CD14-positive monocyte (primary cell): ENCODE measurements at regions not wholly inside any gene's neighbourhood (a gene's known extent, or its start where the extent isn't known, plus 50 kb on each side); places are given as distances from the start of the nearest gene placed in this dataset.

Experiments
- DNase-seq, 3 donors: peaks; one replicate each; pipeline ENCODE4 v3.0.0-alpha.2; 2011 to 2022
- H2AFZ ChIP-seq: 2 replicates; pipeline ENCODE4 v1.6.0; 2012; ENCODE audit warnings: mild to moderate bottlenecking, low read depth, low read length, inconsistent platforms; ENCODE audit not compliant: insufficient read depth, poor library complexity, severe bottlenecking
- H3K27ac ChIP-seq, 2 donors: 1 replicate in 1 of 2; 2 replicates in 1 of 2; pipeline ENCODE4 v1.5.1; 2012 to 2013; ENCODE audit warnings: low read length in 2 of 2, control low read depth in 1 of 2, inconsistent platforms in 1 of 2, low read depth in 1 of 2, mild to moderate bottlenecking in 1 of 2
- H3K27me3 ChIP-seq, 2 donors: one replicate each; pipeline versions ENCODE4 v1.6.0 to v1.6.1; 2011 to 2013; ENCODE audit warnings: low read length in 2 of 2; ENCODE audit not compliant: control insufficient read depth in 2 of 2, insufficient read depth in 2 of 2
- H3K36me3 ChIP-seq, 2 donors: replicated peaks in 1 of 2; 1 replicate in 1 of 2; 2 replicates in 1 of 2; pipeline versions ENCODE4 v1.5.1 to v1.6.1; 2012 to 2013; ENCODE audit warnings: low read length in 2 of 2, control low read depth in 1 of 2, inconsistent platforms in 1 of 2, mild to moderate bottlenecking in 1 of 2; ENCODE audit not compliant: insufficient read depth in 2 of 2, control insufficient read depth in 1 of 2
- H3K4me1 ChIP-seq, 2 donors: 1 replicate in 1 of 2; 2 replicates in 1 of 2; pipeline versions ENCODE4 v1.5.1 to v1.6.1; 2012 to 2013; ENCODE audit warnings: low read length in 2 of 2, control low read depth in 1 of 2, inconsistent platforms in 1 of 2, mild to moderate bottlenecking in 1 of 2, moderate library complexity in 1 of 2; ENCODE audit not compliant: insufficient read depth in 2 of 2, control insufficient read depth in 1 of 2
- H3K4me2 ChIP-seq: replicated peaks from 2 replicates; pipeline ENCODE3; 2012; ENCODE audit warnings: low read length, moderate library complexity, mild to moderate bottlenecking; ENCODE audit not compliant: poor library complexity, severe bottlenecking; ENCODE audit errors: extremely low read depth
- H3K4me3 ChIP-seq, 3 experiments: fragments of 200-600 bp in 1 of 3; sonication (generic) in 1 of 3; replicated peaks in 1 of 3; 1 replicate in 2 of 3; 2 replicates in 1 of 3; pipeline ENCODE4 v1.5.1; 2011 to 2013; ENCODE audit warnings: low read length in 3 of 3, mild to moderate bottlenecking in 3 of 3, control low read depth in 2 of 3, low read depth in 2 of 3, inconsistent platforms in 1 of 3, moderate library complexity in 1 of 3
- H3K79me2 ChIP-seq: 2 replicates; pipeline ENCODE4 v1.6.0; 2012; ENCODE audit warnings: mild to moderate bottlenecking, control low read depth, inconsistent platforms, low read length, moderate library complexity; ENCODE audit not compliant: insufficient read depth
- H3K9ac ChIP-seq: 2 replicates; pipeline ENCODE4 v1.6.0; 2017; ENCODE audit warnings: low read length, mild to moderate bottlenecking; ENCODE audit not compliant: insufficient read depth, poor library complexity, severe bottlenecking
- H3K9me3 ChIP-seq, 2 donors: replicated peaks in 1 of 2; 1 replicate in 1 of 2; 2 replicates in 1 of 2; pipeline versions ENCODE4 v1.5.1 to v1.6.1; 2012 to 2013; ENCODE audit warnings: low read length in 2 of 2, control low read depth in 1 of 2; ENCODE audit not compliant: control insufficient read depth in 1 of 2, insufficient read depth in 1 of 2
- H4K20me1 ChIP-seq: 2 replicates; pipeline ENCODE4 v1.6.0; 2012; ENCODE audit warnings: mild to moderate bottlenecking, low read length, control low read depth, moderate library complexity; ENCODE audit not compliant: insufficient read depth
- H3K27ac Mint-ChIP-seq, 7 donors: one replicate each; pipeline ENCODE4 v1.8.0; 2020; ENCODE audit warnings: mild to moderate bottlenecking in 7 of 7, mixed read lengths in 7 of 7, moderate library complexity in 6 of 7, inconsistent platforms in 2 of 7
- H3K27me3 Mint-ChIP-seq, 3 donors: one replicate each; pipeline ENCODE4 v1.8.0; 2021 to 2022; ENCODE audit warnings: low read depth in 3 of 3, mild to moderate bottlenecking in 3 of 3, mixed read lengths in 3 of 3, moderate library complexity in 3 of 3, inconsistent platforms in 1 of 3
- H3K36me3 Mint-ChIP-seq, 2 donors: one replicate each; pipeline ENCODE4 v1.8.0; 2020; ENCODE audit warnings: mixed read lengths in 2 of 2, inconsistent platforms in 1 of 2, mild to moderate bottlenecking in 1 of 2
- H3K4me1 Mint-ChIP-seq: one replicate; pipeline ENCODE4 v1.8.0; 2020; ENCODE audit warnings: mild to moderate bottlenecking, mixed read lengths
- H3K4me3 Mint-ChIP-seq, 2 donors: one replicate each; pipeline ENCODE4 v1.8.0; 2020; ENCODE audit warnings: mild to moderate bottlenecking in 2 of 2, mixed read lengths in 2 of 2, moderate library complexity in 1 of 2
- H3K9me3 Mint-ChIP-seq, 7 donors: one replicate each; pipeline ENCODE4 v1.8.0; 2020 to 2022; ENCODE audit warnings: mixed read lengths in 7 of 7, mild to moderate bottlenecking in 6 of 7, moderate library complexity in 6 of 7, inconsistent platforms in 2 of 7
- WGBS: methylation state at CpG from one replicate; pipeline ENCODE4 v1.1.5; 2013; ENCODE audit warnings: missing lambda C conversion rate; ENCODE audit not compliant: insufficient coverage; 5-methylcytosine and 5-hydroxymethylcytosine counted together
- intact Hi-C, 2 donors: fragments of 100-400 bp; cut with micrococcal nuclease; formaldehyde crosslinking; loops; one replicate each; pipeline versions ENCODE4 v1.15.0 to v1.15.1; 2023
- TF ChIP-seq, protein P1 (sequence below): fragments of 200-600 bp; IDR thresholded peaks from one replicate; pipeline ENCODE4 v1.8.0; 2022; ENCODE audit warnings: antibody characterized with exemption, mild to moderate bottlenecking

DNA sequence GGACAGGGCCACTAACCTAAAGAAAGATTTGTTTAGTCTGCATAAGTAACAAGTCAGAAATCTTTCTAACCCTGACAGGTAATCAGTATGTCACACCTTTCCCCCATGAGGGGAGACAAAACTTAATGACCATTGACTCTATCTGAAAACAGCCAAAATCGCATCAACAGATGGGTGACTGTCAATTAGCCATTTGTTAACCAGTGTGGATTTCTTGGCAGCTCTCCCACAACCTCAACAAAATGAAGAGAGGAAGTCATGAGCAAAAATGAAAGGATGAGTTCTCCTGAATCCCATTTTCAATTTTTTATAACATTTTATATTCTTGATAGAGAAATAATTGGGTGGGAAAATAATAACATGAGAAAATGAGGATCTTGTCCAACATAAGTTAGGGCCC, 84.6 kb upstream of the SNX2 start:
- no peak overlapping the region for H3K27ac Mint-ChIP-seq
- intact Hi-C loops, result no loop called here
- Histone ChIP-seq H3K9ac (no peak overlapping the region), H3K4me3 (no peak overlapping the region), H3K79me2 (no peaks in the 10 kb centered on the region), H4K20me1 (no peaks in the 10 kb centered on the region), H3K27me3 (no peaks in the 10 kb centered on the region), H3K4me1 (peaks cover 20 to 29% of the 10 kb centered on the region in 2 donors), H3K4me2 (no peak overlapping the region), H3K36me3 (no peaks in the 10 kb centered on the region), H3K27ac (no peak overlapping the region), H3K9me3 (no peaks in the 10 kb centered on the region), H2AFZ (no peak overlapping the region)
- peaks cover 31% of the 10 kb centered on the region for H3K4me1 Mint-ChIP-seq
- TF ChIP-seq, protein P1, sequence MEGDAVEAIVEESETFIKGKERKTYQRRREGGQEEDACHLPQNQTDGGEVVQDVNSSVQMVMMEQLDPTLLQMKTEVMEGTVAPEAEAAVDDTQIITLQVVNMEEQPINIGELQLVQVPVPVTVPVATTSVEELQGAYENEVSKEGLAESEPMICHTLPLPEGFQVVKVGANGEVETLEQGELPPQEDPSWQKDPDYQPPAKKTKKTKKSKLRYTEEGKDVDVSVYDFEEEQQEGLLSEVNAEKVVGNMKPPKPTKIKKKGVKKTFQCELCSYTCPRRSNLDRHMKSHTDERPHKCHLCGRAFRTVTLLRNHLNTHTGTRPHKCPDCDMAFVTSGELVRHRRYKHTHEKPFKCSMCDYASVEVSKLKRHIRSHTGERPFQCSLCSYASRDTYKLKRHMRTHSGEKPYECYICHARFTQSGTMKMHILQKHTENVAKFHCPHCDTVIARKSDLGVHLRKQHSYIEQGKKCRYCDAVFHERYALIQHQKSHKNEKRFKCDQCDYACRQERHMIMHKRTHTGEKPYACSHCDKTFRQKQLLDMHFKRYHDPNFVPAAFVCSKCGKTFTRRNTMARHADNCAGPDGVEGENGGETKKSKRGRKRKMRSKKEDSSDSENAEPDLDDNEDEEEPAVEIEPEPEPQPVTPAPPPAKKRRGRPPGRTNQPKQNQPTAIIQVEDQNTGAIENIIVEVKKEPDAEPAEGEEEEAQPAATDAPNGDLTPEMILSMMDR, result no peak
- no peak overlapping the region for H3K4me3 Mint-ChIP-seq
- peaks cover 0 to 8% (median 3%) of the 10 kb centered on the region in 7 donors for H3K9me3 Mint-ChIP-seq
- WGBS, result no CpG with 5 or more reads among the region's 1 CpG
- H3K36me3 Mint-ChIP-seq, result no peaks in the 10 kb centered on the region
- DNase-seq, result no peak
- peaks cover 0 to 5% (median 4%) of the 10 kb centered on the region in 3 donors for H3K27me3 Mint-ChIP-seq

DNA sequence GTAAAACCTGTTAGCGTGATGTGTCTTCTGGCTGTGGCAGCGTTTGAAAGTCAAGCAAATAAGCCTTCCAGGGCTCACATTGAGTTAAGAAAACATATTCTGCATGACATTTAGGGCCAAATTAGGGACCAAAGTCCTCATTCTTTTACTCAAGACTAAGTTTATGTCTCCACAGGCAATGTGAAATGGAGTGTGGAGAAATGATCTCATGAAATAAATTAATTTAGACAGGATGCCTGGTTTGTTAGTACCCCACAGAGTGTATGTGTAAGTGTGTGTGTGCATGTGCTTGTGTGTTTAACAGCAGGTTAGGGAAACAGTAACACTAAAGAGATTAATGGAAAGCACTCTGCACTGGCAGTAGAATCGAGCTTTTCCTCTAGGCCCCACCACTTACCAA, 82.9 kb upstream of the SNX2 start:
- H3K36me3 ChIP-seq, result no peaks in the 10 kb centered on the region
- no peak overlapping the region for H3K9ac ChIP-seq
- H3K4me2 ChIP-seq, result no peak overlapping the region
- no peaks in the 10 kb centered on the region for H3K9me3 ChIP-seq
- no peaks in the 10 kb centered on the region for H3K79me2 ChIP-seq
- peaks cover 0 to 5% (median 4%) of the 10 kb centered on the region in 3 donors for H3K27me3 Mint-ChIP-seq
- peaks cover 0 to 5% (median 3%) of the 10 kb centered on the region in 7 donors for H3K9me3 Mint-ChIP-seq
- H2AFZ ChIP-seq, result no peak overlapping the region
- H4K20me1 ChIP-seq, result no peaks in the 10 kb centered on the region
- H3K4me1 ChIP-seq, result peaks cover 29 to 39% of the 10 kb centered on the region in 2 donors
- TF ChIP-seq, protein P1, result no peak
- no peak overlapping the region for H3K27ac ChIP-seq
- H3K4me1 Mint-ChIP-seq, result peaks cover 46% of the 10 kb centered on the region
- H3K27ac Mint-ChIP-seq, result no peak overlapping the region
- DNase-seq, result no peak
- WGBS, result 100% methylated on average over 2 of the region's 3 CpGs
- intact Hi-C loops, result no loop called here
- no peak overlapping the region for H3K4me3 ChIP-seq
- no peaks in the 10 kb centered on the region for H3K27me3 ChIP-seq
- no peak overlapping the region for H3K4me3 Mint-ChIP-seq
- H3K36me3 Mint-ChIP-seq, result no peaks in the 10 kb centered on the region
